ENCODE measurements at regions not wholly inside any gene's neighbourhood (a gene's known extent, or its start where the extent isn't known, plus 50 kb on each side); places are given as distances from the start of the nearest gene placed in this dataset.
"Not testable (repeated sequence)": the region's sequence is repeated elsewhere in the genome, so short reads cannot be mapped to it uniquely, and the experiment has no call there.

GRCh38 chr4:154907345-154908045 is 126.4 kb downstream of the RBM46 start:
- DNase-seq = not testable (repeated sequence)

- DNase-seq = no peak
These were observed 127.1 kb downstream of the RBM46 start for GRCh38 chr4:154908168-154908567.

GRCh38 chr4:154911097-154911496 is 130.0 kb downstream of the RBM46 start:
- no peak for DNase-seq

- no peak for DNase-seq
These were observed 130.6 kb downstream of the RBM46 start for GRCh38 chr4:154911608-154912098.

GRCh38 chr4:154916068-154916467 is 135.0 kb downstream of the RBM46 start:
- no peak for DNase-seq

GRCh38 chr4:154927126-154927680 is 146.1 kb downstream of the RBM46 start:
- no peak for DNase-seq

GRCh38 chr4:154928640-154929257 is 147.7 kb downstream of the RBM46 start:
- DNase-seq = no peak

GRCh38 chr4:154936873-154937272 is 155.8 kb downstream of the RBM46 start:
- no peak for DNase-seq

- no peak for DNase-seq
These were observed 158.8 kb downstream of the RBM46 start for GRCh38 chr4:154939851-154940250.

- DNase-seq = no peak
These were observed 161.1 kb downstream of the RBM46 start for GRCh38 chr4:154942176-154942575.

- DNase-seq = no peak
These were observed 163.9 kb downstream of the RBM46 start for GRCh38 chr4:154944996-154945395.

- no peak for DNase-seq
These were observed 165.0 kb downstream of the RBM46 start for GRCh38 chr4:154946113-154946512.

GRCh38 chr4:154953691-154954090 is 172.6 kb downstream of the RBM46 start:
- DNase-seq = no peak

GRCh38 chr4:154954117-154954516 is 173.0 kb downstream of the RBM46 start:
- DNase-seq = no peak

- DNase-seq = no peak
These were observed 177.0 kb downstream of the RBM46 start for GRCh38 chr4:154958121-154958520.

GRCh38 chr4:154958621-154959358 is 177.7 kb downstream of the RBM46 start:
- no peak for DNase-seq

GRCh38 chr4:154959756-154960155 is 178.7 kb downstream of the RBM46 start:
- no peak for DNase-seq

- no peak for DNase-seq
These were observed 179.4 kb downstream of the RBM46 start for GRCh38 chr4:154960476-154960875.

- DNase-seq = no peak
These were observed 180.2 kb downstream of the RBM46 start for GRCh38 chr4:154961263-154961662.

- DNase-seq = no peak
These were observed 192.4 kb downstream of the RBM46 start for GRCh38 chr4:154973244-154974035.

- no peak for DNase-seq
These were observed 196.2 kb downstream of the RBM46 start for GRCh38 chr4:154977228-154977627.

GRCh38 chr4:154982187-154983047 is 201.3 kb downstream of the RBM46 start:
- DNase-seq = peak; percentile 11

Data from NCI-H526 treated with DMSO at 0.1 percent for 48 hours (cell line).